ENCODE measurements at regions not wholly inside any gene's neighbourhood (a gene's known extent, or its start where the extent isn't known, plus 50 kb on each side); places are given as distances from the start of the nearest gene placed in this dataset.

GRCh38 chr2:149652926-149653325 is 65.4 kb upstream of the MMADHC start:
- no peak overlapping the region for H2AFZ ChIP-seq (ENCODE audit: low read depth, low read length)
- BruUV-seq (replicated peaks), result no TSS peak
- no peak overlapping the region for H3K4me3 ChIP-seq (replicated peaks in 1 of 3; ENCODE audit: insufficient read depth in 1 of 3, low read depth in 1 of 3, low read length in 3 of 3)
- no peaks in the 10 kb centered on the region for H3K36me3 ChIP-seq (ENCODE audit: control insufficient read depth in 2 of 2, extremely low read depth in 1 of 2, insufficient read depth in 2 of 2, low read length in 2 of 2)
- no peak for TF ChIP-seq FOS (IDR thresholded peaks at IDR 0.05; ENCODE audit: borderline replicate concordance, insufficient read depth, low read length)
- TF ChIP-seq JUN (IDR thresholded peaks at IDR 0.05; ENCODE audit: borderline replicate concordance, insufficient read depth, insufficient read length, low read depth), result no peak
- TF ChIP-seq MYC (IDR thresholded peaks at IDR 0.05; ENCODE audit: low read depth, low read length), result no peak
- no peak for TF ChIP-seq POLR2A (IDR thresholded peaks at IDR 0.05; ENCODE audit: low read depth, low read length)
- no peak for TF ChIP-seq CTCF (IDR thresholded peaks at IDR 0.05; ENCODE audit: extremely low read depth in 1 of 2, insufficient read depth in 1 of 2, low read depth in 1 of 2, low read length in 2 of 2)
- TF ChIP-seq POLR2AphosphoS5 (IDR thresholded peaks at IDR 0.05; ENCODE audit: insufficient read depth, low read depth, low read length), result no peak
- no peak for TF ChIP-seq EZH2 (IDR thresholded peaks at IDR 0.05; ENCODE audit: borderline replicate concordance, low read depth, low read length, severe bottlenecking)
- no peak for TF ChIP-seq MAX (IDR thresholded peaks at IDR 0.05; ENCODE audit: insufficient read depth, insufficient read length)
- no peak for TF ChIP-seq GATA2 (IDR thresholded peaks at IDR 0.05; ENCODE audit: insufficient read depth, insufficient read length, low read depth, low read length)
- H4K20me1 ChIP-seq (replicated peaks; ENCODE audit: control insufficient read depth, extremely low read depth, insufficient read depth, low read length), result no peaks in the 10 kb centered on the region
- H3K4me1 ChIP-seq (ENCODE audit: control insufficient read depth, extremely low read depth, insufficient read depth, low read length), result peaks cover 13% of the 10 kb centered on the region
- FAIRE-seq, result no peak
- no peak for DNase-seq (ENCODE audit: low read depth, low spot score)
- no peaks in the 10 kb centered on the region for H3K79me2 ChIP-seq (ENCODE audit: control insufficient read depth, insufficient read depth, low read length)
- intact Hi-C loops (cut with micrococcal nuclease), result no loop called here
- CTCF ChIA-PET, result interaction anchor here (0.5 kb wide), 1 partner anchor 495 kb away, joined by 3 read pairs; no protein-coding TSS in a partner anchor
- H3K27ac ChIP-seq (ENCODE audit: insufficient read depth, low read depth, low read length), result no peak overlapping the region
- H3K9ac ChIP-seq (replicated peaks; ENCODE audit: extremely low read depth, insufficient read depth, low read length), result no peak overlapping the region
- POLR2A ChIA-PET, result no interaction called here
- H3K27me3 ChIP-seq (ENCODE audit: control insufficient read depth in 2 of 2, insufficient read depth in 2 of 2, low read length in 2 of 2), result no peaks in the 10 kb centered on the region
- no peaks in the 10 kb centered on the region for H3K9me1 ChIP-seq (replicated peaks; ENCODE audit: control insufficient read depth, extremely low read depth, insufficient read depth, low read length)
- H3K4me2 ChIP-seq (ENCODE audit: insufficient read depth, low read length), result no peak overlapping the region
- no peaks in the 10 kb centered on the region for H3K9me3 ChIP-seq (replicated peaks; ENCODE audit: control insufficient read depth, insufficient read depth, low read length)
- dilution Hi-C loops (cut with MboI; ENCODE audit: extremely low pct_ligation_motif_present, low sequenced_read_pairs), result no loop called here
